ENCODE measurements at regions not wholly inside any gene's neighbourhood (a gene's known extent, or its start where the extent isn't known, plus 50 kb on each side); places are given as distances from the start of the nearest gene placed in this dataset.
A peak's percentile ranks its signal among the peaks of the same experiment; 100 is the strongest.

- no peaks in the 10 kb centered on the region for H3K27me3 ChIP-seq
- H3K4me2 ChIP-seq, result no peak overlapping the region; a peak in 1 of 22 replicates
- H3K27ac ChIP-seq, result no peak overlapping the region
- H3K4me1 ChIP-seq, result no peaks in the 10 kb centered on the region
- H3K36me3 ChIP-seq, result no peaks in the 10 kb centered on the region
- no peaks in the 10 kb centered on the region for H4K20me1 ChIP-seq
- no peak overlapping the region for H3K9ac ChIP-seq
- peaks cover 5 to 24% (median 18%) of the 10 kb centered on the region in 11 experiments; a peak in 18 of 22 replicates for H3K9me3 ChIP-seq (replicated peaks in 1 of 11)
- H3K4me3 ChIP-seq, result no peak overlapping the region
- TF ChIP-seq Cebpa-rat (IDR thresholded peaks at IDR 0.05), result no peak
These were observed 196.7 kb upstream of the PELI2 start for GRCh38 chr14:55921511-55921910.

GRCh38 chr14:55926007-55926406 is 192.2 kb upstream of the PELI2 start:
- Histone ChIP-seq H3K4me2 (no peak overlapping the region), H4K20me1 (no peaks in the 10 kb centered on the region)
- no peak for TF ChIP-seq Cebpa-rat (IDR thresholded peaks at IDR 0.05)

GRCh38 chr14:55927028-55927427 is 191.2 kb upstream of the PELI2 start:
- Histone ChIP-seq H3K27me3 (no peaks in the 10 kb centered on the region), H3K36me3 (no peaks in the 10 kb centered on the region), H3K9me3 (replicated peaks in 1 of 11) (peaks cover 0 to 15% (median 9%) of the 10 kb centered on the region in 11 experiments; a peak in 17 of 22 replicates), H4K20me1 (no peaks in the 10 kb centered on the region), H3K27ac (no peak overlapping the region), H3K4me2 (no peak overlapping the region), H3K4me3 (no peak overlapping the region), H3K9ac (no peak overlapping the region), H3K4me1 (no peaks in the 10 kb centered on the region)
- TF ChIP-seq Cebpa-rat (IDR thresholded peaks at IDR 0.05), result no peak

More at GRCh38 chr14:55926007-55926406, 192.2 kb upstream of the PELI2 start:
- Histone ChIP-seq H3K27ac (no peak overlapping the region), H3K36me3 (no peaks in the 10 kb centered on the region), H3K9me3 (replicated peaks in 1 of 11) (peaks cover 0 to 13% (median 6%) of the 10 kb centered on the region in 11 experiments; a peak in 12 of 22 replicates), H3K27me3 (no peaks in the 10 kb centered on the region), H3K9ac (no peak overlapping the region), H3K4me1 (no peaks in the 10 kb centered on the region), H3K4me3 (no peak overlapping the region)

GRCh38 chr14:55928276-55928675 is 189.9 kb upstream of the PELI2 start:
- no peak for TF ChIP-seq Cebpa-rat (IDR thresholded peaks at IDR 0.05)
- Histone ChIP-seq H3K9ac (no peak overlapping the region), H3K36me3 (no peaks in the 10 kb centered on the region), H3K27ac (no peak overlapping the region), H4K20me1 (no peaks in the 10 kb centered on the region), H3K9me3 (replicated peaks in 1 of 11) (peaks cover 4 to 23% (median 14%) of the 10 kb centered on the region in 11 experiments; a peak in 20 of 22 replicates), H3K27me3 (no peaks in the 10 kb centered on the region), H3K4me1 (no peaks in the 10 kb centered on the region), H3K4me3 (no peak overlapping the region), H3K4me2 (no peak overlapping the region)

GRCh38 chr14:55929136-55929535 is 189.1 kb upstream of the PELI2 start:
- Histone ChIP-seq H3K27me3 (no peaks in the 10 kb centered on the region), H3K36me3 (0 out of 22 replicates have a peak, but pooled peaks cover 0 to 5% (median 0%) of the 10 kb centered on the region in 11 experiments), H3K9me3 (replicated peaks in 1 of 11) (peaks cover 13 to 24% (median 21%) of the 10 kb centered on the region in 11 experiments), H3K4me2 (no peak overlapping the region), H3K4me1 (no peaks in the 10 kb centered on the region), H3K9ac (no peak overlapping the region), H3K4me3 (no peak overlapping the region), H4K20me1 (no peaks in the 10 kb centered on the region), H3K27ac (no peak overlapping the region)
- no peak for TF ChIP-seq Cebpa-rat (IDR thresholded peaks at IDR 0.05)

GRCh38 chr14:55930016-55930784 is 188.0 kb upstream of the PELI2 start:
- Histone ChIP-seq H3K27me3 (no peaks in the 10 kb centered on the region), H3K9me3 (replicated peaks in 1 of 11) (peaks cover 21 to 33% (median 30%) of the 10 kb centered on the region in 11 experiments), H3K4me3 (no peak overlapping the region), H3K4me1 (no peaks in the 10 kb centered on the region), H3K27ac (no peak overlapping the region), H3K4me2 (no peak overlapping the region), H3K9ac (no peak overlapping the region), H3K36me3 (0 out of 22 replicates have a peak, but pooled peaks cover 0 to 5% (median 0%) of the 10 kb centered on the region in 11 experiments), H4K20me1 (no peaks in the 10 kb centered on the region)
- TF ChIP-seq Cebpa-rat (IDR thresholded peaks at IDR 0.05), result peak in 1 of 11 experiments; percentile 54; a peak in 2 of 22 replicates

- H3K4me1 ChIP-seq, result peaks cover 0 to 18% (median 12%) of the 10 kb centered on the region in 10 experiments; a peak in 13 of 20 replicates
- no peaks in the 10 kb centered on the region for H4K20me1 ChIP-seq
- H3K9me3 ChIP-seq (replicated peaks in 1 of 11), result peaks cover 48 to 91% (median 76%) of the 10 kb centered on the region in 11 experiments
- H3K4me3 ChIP-seq, result no peak overlapping the region
- H3K27me3 ChIP-seq, result no peaks in the 10 kb centered on the region
- no peak overlapping the region for H3K27ac ChIP-seq
- H3K4me2 ChIP-seq, result no peak overlapping the region
- no peak overlapping the region for H3K9ac ChIP-seq
- peaks cover 0 to 7% (median 0%) of the 10 kb centered on the region in 11 experiments; a peak in 1 of 22 replicates for H3K36me3 ChIP-seq
- 0 out of 22 replicates have a peak, but pooled peaks of 1 of the 11 experiments have one; percentile 7 for TF ChIP-seq Cebpa-rat (IDR thresholded peaks at IDR 0.05)
These were observed 181.5 kb upstream of the PELI2 start for GRCh38 chr14:55936691-55937090.

GRCh38 chr14:55938249-55938791 is 179.9 kb upstream of the PELI2 start:
- H3K27ac ChIP-seq, result no peak overlapping the region
- H4K20me1 ChIP-seq, result no peaks in the 10 kb centered on the region
- H3K4me3 ChIP-seq, result no peak overlapping the region
- peak overlapping the region in 2 of 11 experiments; percentile 3 to 16; a peak in 1 of 22 replicates for H3K4me2 ChIP-seq
- H3K9me3 ChIP-seq (replicated peaks in 1 of 11), result peaks cover 43 to 85% (median 67%) of the 10 kb centered on the region in 11 experiments
- TF ChIP-seq Cebpa-rat (IDR thresholded peaks at IDR 0.05), result no peak
- peaks cover 0 to 34% (median 28%) of the 10 kb centered on the region in 10 experiments; a peak in 15 of 20 replicates for H3K4me1 ChIP-seq
- H3K36me3 ChIP-seq, result peaks cover 0 to 7% (median 0%) of the 10 kb centered on the region in 11 experiments; a peak in 2 of 22 replicates
- no peaks in the 10 kb centered on the region for H3K27me3 ChIP-seq
- H3K9ac ChIP-seq, result no peak overlapping the region

GRCh38 chr14:55942076-55942654 is 176.0 kb upstream of the PELI2 start:
- no peak overlapping the region for H3K4me3 ChIP-seq
- no peak for TF ChIP-seq Cebpa-rat (IDR thresholded peaks at IDR 0.05)
- H3K4me1 ChIP-seq, result peaks cover 19 to 73% (median 67%) of the 10 kb centered on the region in 10 experiments
- peaks cover 26 to 66% (median 49%) of the 10 kb centered on the region in 11 experiments for H3K9me3 ChIP-seq (replicated peaks in 1 of 11)
- peaks cover 0 to 3% (median 0%) of the 10 kb centered on the region in 11 experiments; a peak in 2 of 22 replicates for H3K36me3 ChIP-seq
- H3K27me3 ChIP-seq, result no peaks in the 10 kb centered on the region
- H3K9ac ChIP-seq, result no peak overlapping the region; a peak in 1 of 22 replicates
- H3K4me2 ChIP-seq, result peak overlapping the region in 8 of 11 experiments; percentile 45 to 83 (median 74); a peak in 13 of 22 replicates
- H3K27ac ChIP-seq, result peak overlapping the region in 4 of 11 experiments; percentile 32 to 84 (median 74); a peak in 4 of 22 replicates
- H4K20me1 ChIP-seq, result no peaks in the 10 kb centered on the region

Measured in BLaER1 treated with 17β-estradiol and CSF1 and Interleukin-3, amounts not matched to agents 10 nM and 100 nM (cell line).